SJCRH30 (cell line): ENCODE measurements at regions not wholly inside any gene's neighbourhood (a gene's known extent, or its start where the extent isn't known, plus 50 kb on each side); places are given as distances from the start of the nearest gene placed in this dataset.
"Not testable (repeated sequence)": the region's sequence is repeated elsewhere in the genome, so short reads cannot be mapped to it uniquely, and the experiment has no call there.

Source experiments
- DNase-seq, 2 experiments: peaks; one replicate each; pipeline ENCODE4 v3.0.0-alpha.2; 2015 to 2020
- H3K27ac ChIP-seq: fragments of 250-450 bp; sonication (Bioruptor Pico); 2 replicates; pipeline ENCODE4 v1.5.1; 2020; ENCODE audit warnings: mild to moderate bottlenecking, moderate library complexity
- H3K27me3 ChIP-seq: fragments of 250-450 bp; sonication (Bioruptor Pico); 2 replicates; pipeline ENCODE4 v1.5.1; 2020; ENCODE audit warnings: mild to moderate bottlenecking, moderate library complexity
- H3K36me3 ChIP-seq: fragments of 250-450 bp; sonication (Bioruptor Pico); 2 replicates; pipeline ENCODE4 v1.5.1; 2020; ENCODE audit warnings: mild to moderate bottlenecking, moderate library complexity
- H3K4me1 ChIP-seq: fragments of 250-450 bp; sonication (Bioruptor Pico); 2 replicates; pipeline ENCODE4 v1.5.1; 2020; ENCODE audit warnings: mild to moderate bottlenecking, moderate library complexity
- H3K4me3 ChIP-seq: fragments of 250-450 bp; sonication (Bioruptor Pico); 2 replicates; pipeline ENCODE4 v1.5.1; 2020; ENCODE audit warnings: mild to moderate bottlenecking, moderate library complexity
- H3K9me3 ChIP-seq: fragments of 250-450 bp; sonication (Bioruptor Pico); replicated peaks from 2 replicates; pipeline ENCODE4 v1.5.1; 2020; ENCODE audit warnings: mild to moderate bottlenecking, moderate library complexity

DNA sequence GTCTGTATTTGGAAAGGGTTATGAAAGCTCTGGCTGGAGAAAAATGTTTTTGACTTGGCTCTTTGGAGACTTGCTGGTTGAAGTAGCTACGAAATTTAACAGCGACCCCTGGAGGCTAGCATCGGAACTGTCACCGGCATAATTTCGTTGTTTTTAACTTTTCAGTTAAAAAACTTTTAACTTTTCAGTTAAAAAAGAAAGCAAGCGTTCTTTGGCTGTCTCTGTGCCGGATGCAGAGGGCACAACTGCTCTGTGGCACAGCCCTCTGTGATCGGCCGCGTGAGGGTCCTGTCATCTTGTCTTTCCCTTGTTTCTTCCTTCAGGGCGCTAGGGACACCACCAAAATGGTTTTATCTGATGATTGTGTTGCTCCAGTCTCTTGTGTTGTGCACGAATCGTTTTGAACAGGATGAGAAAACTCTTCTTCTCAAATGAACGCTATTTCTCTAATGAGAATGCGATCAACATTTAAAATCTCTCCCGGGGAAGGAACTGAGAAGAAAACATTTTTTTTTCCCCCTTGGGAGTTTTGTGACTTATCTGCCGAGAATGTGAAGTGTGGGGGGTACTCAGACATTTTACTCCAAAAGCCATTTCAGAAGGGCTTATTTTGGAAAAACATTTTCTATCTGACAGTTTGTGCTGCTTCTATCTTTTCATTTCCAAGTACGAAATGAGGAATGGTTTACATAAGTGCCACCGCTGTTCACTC lies 57.1 kb downstream of the ADCYAP1 start:
- Histone ChIP-seq H3K4me3 (peak overlapping the region; percentile 41), H3K9me3 (no peaks in the 10 kb centered on the region), H3K36me3 (no peaks in the 10 kb centered on the region), H3K4me1 (no peaks in the 10 kb centered on the region), H3K27me3 (no peaks in the 10 kb centered on the region), H3K27ac (peak overlapping the region; percentile 5; the same call in 1 of the 2 replicates)
- peak; percentile 16 to 65 for DNase-seq

DNA sequence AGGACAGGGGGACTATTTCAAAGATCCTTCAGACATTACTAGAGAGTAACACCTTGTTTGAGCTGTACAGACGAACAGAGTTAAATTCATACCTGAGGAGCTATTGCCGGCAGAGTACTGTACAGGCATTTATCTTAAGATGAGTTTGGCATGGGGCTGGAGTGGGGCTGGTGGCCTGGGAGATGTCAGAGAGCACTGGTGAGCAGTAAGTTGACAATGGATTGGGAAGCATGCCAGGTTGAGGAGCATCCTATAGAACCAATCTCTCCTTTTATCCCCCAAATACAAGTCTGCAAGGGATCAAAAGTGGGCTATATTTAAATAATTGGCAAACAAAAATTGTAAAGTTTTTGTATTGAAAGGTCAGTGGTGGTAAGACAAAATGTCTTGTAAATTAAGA lies 58.6 kb downstream of the ADCYAP1 start:
- Histone ChIP-seq H3K36me3 (no peaks in the 10 kb centered on the region), H3K27ac (no peak overlapping the region), H3K4me3 (no peak overlapping the region), H3K4me1 (no peaks in the 10 kb centered on the region), H3K9me3 (0 out of 2 replicates have a peak, but pooled peaks cover 3% of the 10 kb centered on the region), H3K27me3 (no peaks in the 10 kb centered on the region)
- no peak for DNase-seq

DNA sequence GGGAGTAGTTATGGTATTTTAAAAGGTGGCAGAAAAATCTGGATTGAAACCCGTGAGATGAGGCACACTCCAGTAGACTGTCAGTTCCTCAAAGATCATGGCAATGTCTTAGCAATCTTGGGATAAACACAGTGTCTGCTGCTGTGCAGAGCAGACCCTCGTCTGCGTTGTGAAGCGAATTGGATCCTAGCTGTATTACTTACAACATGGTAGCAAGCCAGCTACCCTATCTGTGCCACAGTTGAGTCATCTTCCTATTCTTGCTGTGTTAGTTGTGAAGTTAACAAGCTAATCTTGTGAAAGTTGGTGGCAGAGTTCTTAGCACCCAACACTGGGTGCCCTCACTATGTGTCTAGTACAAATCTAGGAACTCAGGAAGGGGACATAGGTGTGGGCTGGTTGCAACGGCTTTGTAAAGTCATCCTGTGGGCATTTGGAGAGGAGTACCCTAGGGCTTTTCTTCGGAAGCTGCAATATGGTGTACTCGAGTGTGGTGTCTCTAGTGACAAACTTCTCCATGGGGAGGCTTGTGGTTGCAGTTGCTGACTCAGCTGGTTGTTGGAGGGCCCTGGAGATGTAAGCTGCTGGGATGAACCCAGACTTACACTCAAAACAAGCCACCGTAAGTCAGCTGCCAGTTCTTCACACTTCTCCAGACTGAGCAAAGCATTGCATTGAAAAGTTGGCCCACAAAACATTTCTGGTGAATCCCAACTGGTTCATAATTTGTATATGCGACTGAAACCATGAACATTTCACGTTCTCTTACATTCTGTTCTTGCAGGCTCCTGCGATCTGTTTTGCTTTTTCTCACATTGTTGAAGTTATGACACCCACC lies 61.5 kb downstream of the ADCYAP1 start:
- H3K27me3 ChIP-seq: no peaks in the 10 kb centered on the region
- H3K4me3 ChIP-seq: no peak overlapping the region
- H3K36me3 ChIP-seq: no peaks in the 10 kb centered on the region
- no peaks in the 10 kb centered on the region for H3K4me1 ChIP-seq
- no peak for DNase-seq
- no peak overlapping the region for H3K27ac ChIP-seq
- H3K9me3 ChIP-seq: peaks cover 8% of the 10 kb centered on the region; the same call in 1 of the 2 replicates

DNA sequence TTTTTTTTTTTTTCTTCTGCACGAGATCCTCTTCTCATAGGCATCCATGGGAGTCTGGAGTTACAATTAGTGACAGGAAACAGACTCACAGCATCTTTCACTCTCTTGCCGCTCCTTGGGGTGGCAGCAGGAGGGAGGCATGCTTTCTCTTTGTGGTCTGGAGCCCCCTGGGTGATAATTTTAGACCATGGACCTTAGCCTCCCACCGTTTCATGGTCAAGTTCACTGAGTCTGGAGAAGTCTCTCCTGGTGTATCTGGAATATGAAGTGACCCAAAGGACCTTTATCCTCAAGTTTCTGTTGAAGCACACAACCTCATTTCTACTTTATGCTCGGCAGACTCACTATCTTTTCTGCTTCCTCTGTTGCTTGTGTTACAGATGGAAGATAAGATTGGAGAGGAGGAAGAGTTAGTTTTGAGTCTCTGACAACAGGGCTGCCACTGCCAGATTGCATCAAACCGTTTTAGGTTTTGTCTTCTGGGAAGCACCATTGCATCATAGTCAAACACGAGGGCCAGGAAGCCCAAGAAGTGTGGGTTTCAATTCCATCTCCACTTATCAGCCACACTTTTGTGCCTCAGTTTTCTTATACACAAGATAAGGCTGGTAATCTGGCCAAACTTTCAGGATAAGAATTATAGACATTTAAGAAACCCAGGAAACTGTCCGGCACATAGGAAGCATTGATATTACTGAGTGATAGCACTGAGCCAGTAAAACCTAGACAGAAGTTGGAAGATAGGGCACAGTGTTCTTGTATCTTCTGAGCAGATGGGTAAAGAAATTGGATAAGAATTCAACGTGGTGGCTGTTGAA lies 62.3 kb downstream of the ADCYAP1 start:
- Histone ChIP-seq H3K27me3 (no peaks in the 10 kb centered on the region), H3K36me3 (no peaks in the 10 kb centered on the region), H3K4me3 (no peak overlapping the region), H3K9me3 (peaks cover 8% of the 10 kb centered on the region; the same call in 1 of the 2 replicates), H3K4me1 (no peaks in the 10 kb centered on the region), H3K27ac (no peak overlapping the region)
- DNase-seq: no peak

DNA sequence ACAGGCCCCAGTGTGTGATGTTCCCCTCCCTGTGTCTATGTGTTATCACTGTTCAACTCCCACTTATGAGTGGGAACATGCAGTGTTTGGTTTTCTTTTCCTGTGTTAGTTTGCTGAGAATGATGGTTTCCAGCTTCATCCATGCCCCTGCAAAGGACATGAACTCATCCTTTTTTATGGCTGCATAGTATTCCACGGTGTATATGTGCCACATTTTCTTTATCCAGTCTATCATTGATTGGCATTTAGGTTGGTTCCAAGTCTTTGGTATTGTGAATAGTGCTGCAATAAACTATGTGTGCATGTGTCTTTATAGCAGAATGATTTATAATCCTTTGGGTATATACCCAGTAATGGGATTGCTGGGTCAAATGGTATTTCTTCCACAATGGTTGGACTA lies 64.2 kb downstream of the ADCYAP1 start:
- not testable (repeated sequence) for H3K9me3 ChIP-seq, DNase-seq, H3K4me1 ChIP-seq, H3K27me3 ChIP-seq, H3K36me3 ChIP-seq, H3K27ac ChIP-seq, H3K4me3 ChIP-seq

DNA sequence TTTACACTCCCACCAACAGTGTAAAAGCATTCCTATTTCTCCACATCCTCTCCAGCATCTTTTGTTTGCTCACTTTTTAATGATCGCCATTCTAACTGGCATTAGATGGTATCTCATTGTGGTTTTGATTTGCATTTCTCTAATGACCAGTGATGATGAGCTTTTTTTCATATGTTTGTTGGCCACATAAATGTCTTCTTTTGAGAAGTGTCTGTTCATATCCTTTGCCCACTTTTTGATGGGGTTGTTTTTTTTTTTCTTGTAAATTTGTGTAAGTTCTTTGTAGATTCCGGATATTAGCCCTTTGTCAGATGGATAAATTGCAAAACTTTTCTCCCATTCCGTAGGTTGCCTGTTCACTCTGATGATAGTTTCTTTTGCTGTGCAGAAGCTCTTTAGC lies 64.6 kb downstream of the ADCYAP1 start:
- not testable (repeated sequence) for H3K9me3 ChIP-seq, H3K27me3 ChIP-seq, H3K27ac ChIP-seq, DNase-seq, H3K4me3 ChIP-seq, H3K4me1 ChIP-seq, H3K36me3 ChIP-seq

GRCh38 chr18:974606-975005 lies 69.9 kb downstream of the ADCYAP1 start:
- not testable (repeated sequence) for H3K9me3 ChIP-seq, H3K27me3 ChIP-seq, H3K36me3 ChIP-seq, H3K27ac ChIP-seq, H3K4me3 ChIP-seq, H3K4me1 ChIP-seq, DNase-seq

DNA sequence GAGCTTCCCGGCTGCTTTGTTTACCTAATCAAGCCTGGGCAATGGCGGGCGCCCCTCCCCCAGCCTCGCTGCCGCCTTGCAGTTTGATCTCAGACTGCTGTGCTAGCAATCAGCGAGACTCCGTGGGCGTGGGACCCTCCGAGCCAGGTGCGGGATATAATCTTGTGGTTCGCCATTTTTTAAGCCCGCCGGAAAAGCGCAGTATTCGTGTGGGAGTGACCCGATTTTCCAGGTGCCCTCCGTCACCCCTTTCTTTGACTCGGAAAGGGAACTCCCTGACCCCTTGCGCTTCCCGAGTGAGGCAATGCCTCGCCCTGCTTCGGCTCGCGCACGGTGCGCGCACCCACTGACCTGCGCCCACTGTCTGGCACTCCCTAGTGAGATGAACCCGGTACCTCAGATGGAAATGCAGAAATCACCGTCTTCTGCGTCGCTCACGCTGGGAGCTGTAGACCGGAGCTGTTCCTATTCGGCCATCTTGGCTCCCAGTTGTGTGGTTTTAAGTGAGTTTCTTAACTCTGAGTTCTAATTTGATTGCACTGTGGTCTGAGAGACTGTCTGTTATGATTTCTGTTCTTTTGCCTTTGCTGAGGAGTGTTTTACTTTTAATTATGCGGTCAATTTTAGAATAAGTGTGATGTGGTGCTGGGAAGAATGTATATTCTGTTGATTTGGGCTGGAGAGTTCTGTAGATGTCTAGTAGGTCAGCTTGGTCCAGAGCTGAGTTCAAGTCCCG lies 71.9 kb downstream of the ADCYAP1 start:
- DNase-seq, H3K36me3 ChIP-seq, H3K27ac ChIP-seq, H3K9me3 ChIP-seq, H3K4me1 ChIP-seq, H3K27me3 ChIP-seq: not testable (repeated sequence)
- 0 out of 2 replicates have a peak overlapping the region, but pooled peaks have one; percentile 12 for H3K4me3 ChIP-seq

DNA sequence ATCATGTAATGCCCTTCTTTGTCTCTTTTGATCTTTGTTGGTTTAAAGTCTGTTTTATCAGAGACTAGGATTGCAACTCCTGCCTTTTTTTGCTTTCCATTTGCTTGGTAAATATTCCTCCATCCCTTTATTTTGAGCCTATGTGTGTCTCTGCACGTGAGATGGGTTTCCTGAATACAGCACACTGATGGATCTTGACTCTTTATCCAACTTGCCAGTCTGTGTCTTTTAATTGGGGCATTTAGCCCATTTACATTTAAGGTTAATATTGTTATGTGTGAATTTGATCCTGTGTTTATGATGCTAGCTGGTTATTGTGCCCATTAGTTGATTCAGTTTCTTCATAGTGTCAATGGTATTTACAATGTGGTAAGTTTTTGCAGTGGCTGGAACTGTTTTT lies 72.7 kb downstream of the ADCYAP1 start:
- not testable (repeated sequence) for H3K27me3 ChIP-seq, H3K27ac ChIP-seq, H3K9me3 ChIP-seq, H3K4me3 ChIP-seq, DNase-seq, H3K36me3 ChIP-seq, H3K4me1 ChIP-seq

DNA sequence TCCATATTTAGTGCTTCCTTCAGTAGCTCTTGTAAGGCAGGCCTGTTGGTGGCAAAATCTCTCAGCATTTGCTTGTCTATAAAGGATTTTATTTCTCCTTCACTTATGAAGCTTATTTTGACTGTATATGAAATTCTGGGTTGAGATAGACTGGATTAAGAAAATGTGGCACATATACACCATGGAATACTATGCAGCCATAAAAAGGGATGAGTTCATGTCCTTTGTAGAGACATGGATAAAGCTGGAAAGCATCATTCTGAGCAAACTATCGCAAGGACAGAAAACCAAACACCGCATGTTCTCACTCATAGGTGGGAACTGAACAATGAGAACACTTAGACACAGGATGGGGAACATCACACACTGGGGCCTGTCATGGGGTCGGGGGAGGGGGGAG lies 73.1 kb downstream of the ADCYAP1 start:
- H3K36me3 ChIP-seq, H3K27ac ChIP-seq, H3K9me3 ChIP-seq, H3K4me1 ChIP-seq, DNase-seq, H3K4me3 ChIP-seq, H3K27me3 ChIP-seq: not testable (repeated sequence)

DNA sequence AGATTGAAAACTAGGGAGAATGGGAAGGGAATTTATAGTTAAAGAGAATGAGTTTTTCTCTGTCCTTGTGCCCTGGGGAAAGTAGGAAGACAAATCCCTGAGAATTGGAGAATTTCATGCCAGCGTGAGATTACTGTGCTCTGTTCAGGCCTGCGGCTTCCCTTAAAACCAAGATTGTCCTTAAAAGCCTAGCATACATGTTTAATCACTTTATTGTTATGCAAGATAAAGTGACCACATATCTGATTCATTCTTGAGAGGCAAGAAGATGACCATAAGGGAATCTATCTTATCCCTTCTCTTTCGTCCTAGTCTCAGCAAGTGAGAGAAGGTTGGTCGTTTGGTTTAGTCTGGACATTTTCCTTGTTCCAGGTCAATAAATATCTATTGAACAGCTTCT lies 75.9 kb downstream of the ADCYAP1 start:
- peaks cover 4% of the 10 kb centered on the region; the same call in 1 of the 2 replicates for H3K9me3 ChIP-seq
- peaks cover 16% of the 10 kb centered on the region for H3K4me1 ChIP-seq
- DNase-seq: no peak
- H3K4me3 ChIP-seq: no peak overlapping the region
- no peaks in the 10 kb centered on the region for H3K36me3 ChIP-seq
- H3K27me3 ChIP-seq: no peaks in the 10 kb centered on the region
- no peak overlapping the region for H3K27ac ChIP-seq

- DNase-seq: peak in 1 of 2 experiments; percentile 17
- Histone ChIP-seq H3K4me3 (no peak overlapping the region), H3K36me3 (no peaks in the 10 kb centered on the region), H3K9me3 (no peaks in the 10 kb centered on the region), H3K4me1 (peaks cover 24% of the 10 kb centered on the region), H3K27me3 (no peaks in the 10 kb centered on the region), H3K27ac (no peak overlapping the region; the same call in 1 of the 2 replicates)
These were observed 79.3 kb downstream of the ADCYAP1 start for GRCh38 chr18:984004-984403.

DNA sequence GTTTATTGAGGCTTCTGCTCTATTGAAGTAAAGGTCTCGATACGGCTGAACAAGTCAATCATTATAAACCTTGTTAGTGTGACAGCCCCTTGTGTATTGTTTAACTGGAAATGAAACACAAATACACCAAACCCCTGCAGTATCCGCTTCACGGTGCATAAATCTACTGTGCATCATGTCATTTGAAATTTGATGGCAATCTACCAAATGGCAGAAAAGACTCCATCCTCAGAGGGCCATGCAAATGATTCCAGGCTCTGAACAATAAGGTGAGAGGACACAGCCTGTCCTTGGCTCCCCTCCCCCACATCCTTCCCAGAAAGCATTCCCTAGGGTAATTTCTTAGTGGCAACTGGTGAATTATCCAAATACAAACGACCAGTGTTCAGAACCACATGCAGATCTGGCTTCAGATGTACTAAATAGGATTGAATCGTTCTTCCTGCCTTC lies 80.6 kb downstream of the ADCYAP1 start:
- H3K36me3 ChIP-seq: no peaks in the 10 kb centered on the region
- H3K4me3 ChIP-seq: no peak overlapping the region
- DNase-seq: peak; percentile 78 to 91

DNA sequence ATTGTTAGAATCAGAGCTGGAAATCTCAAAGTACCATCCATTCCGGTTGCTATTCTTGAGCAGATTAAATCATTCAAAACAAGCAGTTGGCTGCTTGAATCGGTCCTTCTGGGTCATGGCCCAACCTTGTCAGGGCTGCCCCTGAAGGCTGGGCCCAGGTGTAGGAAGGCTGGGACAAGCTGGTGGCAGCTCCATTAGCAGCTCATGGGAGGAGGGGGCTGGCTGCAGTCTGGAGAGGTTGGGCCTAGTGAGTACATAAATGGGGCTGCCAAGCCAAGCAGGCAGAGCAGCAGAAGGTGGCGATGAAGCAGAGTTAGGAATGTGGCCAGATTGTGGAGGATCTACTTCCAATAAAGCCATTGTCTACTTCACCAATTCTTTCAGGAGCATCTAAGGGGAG lies 81.4 kb downstream of the ADCYAP1 start:
- no peaks in the 10 kb centered on the region for H3K9me3 ChIP-seq

More for the DNA sequence above, 80.6 kb downstream of the ADCYAP1 start:
- Histone ChIP-seq H3K27ac (peak overlapping the region; percentile 45), H3K4me1 (peaks cover 24% of the 10 kb centered on the region), H3K27me3 (no peaks in the 10 kb centered on the region), H3K9me3 (no peaks in the 10 kb centered on the region)

More for the DNA sequence above, 81.4 kb downstream of the ADCYAP1 start:
- no peaks in the 10 kb centered on the region for H3K27me3 ChIP-seq
- peaks cover 31% of the 10 kb centered on the region for H3K4me1 ChIP-seq
- H3K4me3 ChIP-seq: no peak overlapping the region
- no peaks in the 10 kb centered on the region for H3K36me3 ChIP-seq
- peak overlapping the region; percentile 45 for H3K27ac ChIP-seq
- peak; percentile 47 to 69 for DNase-seq
